ENCODE measurements at regions not wholly inside any gene's neighbourhood (a gene's known extent, or its start where the extent isn't known, plus 50 kb on each side); places are given as distances from the start of the nearest gene placed in this dataset.
"Not testable (repeated sequence)": the region's sequence is repeated elsewhere in the genome, so short reads cannot be mapped to it uniquely, and the experiment has no call there.

DNA sequence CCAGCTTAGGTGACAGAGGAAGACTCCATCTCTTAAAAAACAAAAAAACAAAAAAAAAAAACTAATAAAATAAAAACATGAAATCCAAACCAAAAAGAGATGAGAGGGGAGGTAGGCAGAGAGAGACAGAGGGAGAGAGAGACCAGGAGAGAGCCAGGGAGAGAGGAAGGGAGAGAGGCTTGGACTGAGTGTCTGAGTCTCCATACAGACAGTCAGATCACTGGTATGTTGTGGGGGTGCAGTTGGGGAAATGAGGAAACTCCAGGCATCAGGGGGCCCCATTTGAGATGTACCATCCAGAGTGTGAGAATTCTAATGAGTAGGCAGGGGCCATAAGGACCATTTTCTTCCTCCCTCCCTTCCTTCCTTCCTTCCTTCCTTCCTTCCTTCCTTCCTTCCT lies 53.1 kb upstream of the SEPTIN5 start:
- DNase-seq (ENCODE audit: low read depth), result no peak

GRCh38 chr22:19662049-19662684 lies 52.1 kb upstream of the SEPTIN5 start:
- DNase-seq (ENCODE audit: low read depth), result not testable (repeated sequence)

DNA sequence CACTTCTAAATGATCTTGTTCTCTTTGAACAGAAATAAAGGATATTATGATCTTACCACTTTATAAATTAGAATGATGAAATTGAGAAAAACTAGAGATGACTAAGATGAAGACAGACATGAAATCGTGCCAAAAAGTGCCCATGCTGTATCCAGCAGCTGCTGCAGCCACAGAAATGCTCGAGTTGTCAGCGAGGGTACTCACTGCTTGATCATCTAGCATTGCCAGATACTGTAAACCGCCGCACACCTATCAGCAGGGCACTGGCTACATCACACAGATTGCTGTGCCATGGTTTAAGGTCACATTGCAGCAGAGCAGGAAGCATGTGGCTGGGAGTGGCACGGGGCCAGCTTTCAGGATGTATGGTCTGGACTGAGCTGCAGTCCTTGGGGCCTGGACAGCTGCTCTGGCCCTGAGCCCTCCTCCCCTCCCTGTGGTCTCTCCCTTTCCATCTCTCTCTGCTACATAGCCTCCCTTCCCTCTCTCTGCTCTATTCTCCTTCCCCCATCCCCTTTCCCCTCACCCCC lies 51.0 kb upstream of the SEPTIN5 start:
- DNase-seq (ENCODE audit: low read depth), result peak; percentile 81

GRCh38 chr22:19663821-19664355 lies 50.4 kb upstream of the SEPTIN5 start:
- DNase-seq (ENCODE audit: low read depth), result peak; percentile 24

DNA sequence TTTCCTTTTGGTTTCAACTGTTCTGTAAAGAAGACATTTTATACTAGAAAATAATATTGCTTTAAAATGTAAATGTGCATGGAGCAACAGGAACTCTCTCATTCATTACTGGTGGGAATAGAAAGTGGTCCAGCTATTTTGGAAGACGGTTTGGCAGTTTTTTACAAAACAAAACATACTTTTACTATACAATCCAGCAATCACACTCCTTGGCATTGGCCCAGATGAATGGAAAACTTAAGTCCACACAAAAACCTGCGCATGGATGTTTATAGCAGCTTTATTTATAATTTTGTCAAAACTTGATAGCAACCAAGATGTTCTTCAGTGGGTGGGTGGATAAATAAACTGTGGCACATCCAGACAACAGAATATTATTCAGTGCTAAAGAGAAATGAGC lies 49.9 kb upstream of the SEPTIN5 start:
- no peak for DNase-seq (ENCODE audit: low read depth)
